Kidney capillary endothelial cell (primary cell): ENCODE measurements at regions not wholly inside any gene's neighbourhood (a gene's known extent, or its start where the extent isn't known, plus 50 kb on each side); places are given as distances from the start of the nearest gene placed in this dataset.
"Not testable (repeated sequence)": the region's sequence is repeated elsewhere in the genome, so short reads cannot be mapped to it uniquely, and the experiment has no call there.

ENCODE experiments used
- DNase-seq: peaks from one replicate; pipeline ENCODE4 v3.0.0-alpha.2; 2018; ENCODE audit warnings: low spot score

DNA sequence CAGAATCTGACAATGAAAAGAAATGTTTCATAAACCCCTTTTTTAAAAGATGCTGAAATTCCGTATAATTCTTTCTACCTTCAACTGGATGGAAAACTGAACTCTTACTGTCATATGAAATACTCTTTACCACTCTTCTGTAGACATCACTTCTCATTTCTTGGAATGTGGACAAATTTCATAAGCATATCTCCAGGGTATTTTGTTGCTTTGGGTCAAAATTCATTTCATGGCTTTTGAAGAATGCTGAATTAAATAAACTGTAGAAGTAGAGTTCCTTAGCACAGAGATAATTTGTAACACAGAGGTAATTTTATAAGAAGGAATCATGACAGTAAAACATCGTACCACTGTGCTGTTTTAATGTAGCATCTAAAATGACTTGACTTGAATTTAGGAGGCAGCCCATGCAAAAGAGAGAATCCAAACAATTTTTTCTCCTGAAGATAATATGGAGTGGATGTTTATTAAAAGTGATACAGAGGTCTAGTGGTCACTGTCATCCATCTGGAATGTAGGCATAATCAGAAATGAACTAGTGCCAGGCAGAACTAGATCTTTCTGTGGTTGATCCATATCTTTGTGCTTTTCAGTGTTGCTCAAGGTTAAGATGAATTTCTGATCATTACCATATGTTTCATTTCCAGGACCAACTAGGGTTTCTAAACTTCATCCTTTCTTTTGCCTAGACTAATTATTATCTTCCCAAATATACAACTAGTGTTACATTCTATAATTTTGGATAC, 492.0 kb downstream of the KIF20B start:
- no peak for DNase-seq

DNA sequence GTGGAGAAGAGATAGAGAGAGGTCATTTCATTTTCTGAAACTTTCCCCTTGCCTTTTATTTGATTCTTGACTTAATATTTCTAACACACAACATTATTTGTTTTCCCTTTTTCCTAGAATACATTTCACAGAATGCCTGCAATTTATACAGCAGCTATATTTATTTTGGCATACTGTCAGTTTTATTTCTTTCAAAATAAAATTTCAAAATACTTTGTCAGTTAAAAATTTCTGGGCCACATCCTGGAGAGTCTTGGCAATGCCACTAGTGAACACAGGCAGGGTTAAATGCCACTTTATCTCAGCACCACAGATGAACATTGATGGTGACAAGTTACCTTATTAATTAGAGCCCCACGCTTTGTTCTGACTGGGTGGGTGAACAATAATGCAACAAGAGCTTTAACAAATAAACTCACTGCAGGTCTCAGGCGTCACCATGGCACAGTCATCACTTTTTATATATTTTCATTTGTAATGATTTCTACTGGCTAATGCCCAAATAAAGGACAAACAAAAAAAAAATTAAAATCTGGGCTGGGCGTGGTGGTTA, 494.0 kb downstream of the KIF20B start:
- DNase-seq = no peak

DNA sequence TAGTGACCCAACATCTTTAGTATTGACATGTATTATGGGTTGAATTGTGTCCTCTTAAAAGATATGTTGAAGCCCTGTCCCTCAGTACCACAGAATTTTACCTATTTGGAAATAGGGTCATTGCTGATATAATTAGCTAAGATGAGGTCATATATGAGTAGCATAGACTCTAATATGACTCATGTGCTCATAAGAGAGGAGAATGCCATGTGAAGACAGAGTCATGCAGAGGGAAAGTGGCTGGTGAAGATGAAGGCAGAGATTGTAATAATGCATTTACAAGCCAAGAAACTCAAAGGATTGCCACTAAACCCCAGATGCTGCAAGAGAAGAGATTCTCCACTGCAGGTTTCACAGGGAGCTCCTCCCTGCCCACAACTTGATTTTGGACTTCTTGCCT, 496.4 kb downstream of the KIF20B start:
- peak; percentile 68 for DNase-seq

DNA sequence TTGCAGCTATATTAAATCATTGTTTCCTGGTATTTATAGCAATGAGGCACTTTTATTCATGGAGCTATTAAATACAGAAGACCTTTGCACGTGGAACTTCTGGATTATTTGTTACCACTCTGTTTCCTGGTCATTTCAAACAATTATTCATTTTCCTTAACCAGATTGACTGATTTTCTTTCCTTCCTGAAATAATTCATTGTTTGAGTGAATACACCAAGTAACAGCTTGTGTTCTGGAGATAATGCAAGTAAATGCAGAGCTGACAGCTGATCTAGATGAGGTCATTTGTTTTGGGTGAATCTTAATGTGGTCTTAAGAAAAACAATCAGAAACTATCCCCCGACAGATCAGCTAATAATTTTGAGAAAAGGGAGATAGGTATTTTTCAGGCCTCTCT, 497.7 kb downstream of the KIF20B start:
- DNase-seq = peak; percentile 69

DNA sequence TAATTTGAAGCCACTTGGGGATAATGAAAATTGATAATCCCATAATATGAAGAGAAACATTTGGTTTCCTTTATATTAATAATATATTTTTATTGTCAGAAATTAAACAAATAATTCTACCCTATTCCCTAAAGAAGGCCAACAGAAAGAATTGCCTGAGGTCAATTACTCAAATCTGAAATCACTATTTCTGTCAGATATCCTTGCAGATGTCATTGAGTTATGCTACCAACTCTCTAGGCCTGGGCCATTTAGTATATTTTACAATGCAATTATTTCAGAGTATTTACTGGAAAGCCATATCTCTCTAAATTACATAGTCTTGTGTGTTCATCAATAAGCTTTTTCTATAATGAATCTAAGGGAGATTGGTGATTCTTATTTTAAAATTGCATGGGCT, 498.1 kb downstream of the KIF20B start:
- DNase-seq = no peak

DNA sequence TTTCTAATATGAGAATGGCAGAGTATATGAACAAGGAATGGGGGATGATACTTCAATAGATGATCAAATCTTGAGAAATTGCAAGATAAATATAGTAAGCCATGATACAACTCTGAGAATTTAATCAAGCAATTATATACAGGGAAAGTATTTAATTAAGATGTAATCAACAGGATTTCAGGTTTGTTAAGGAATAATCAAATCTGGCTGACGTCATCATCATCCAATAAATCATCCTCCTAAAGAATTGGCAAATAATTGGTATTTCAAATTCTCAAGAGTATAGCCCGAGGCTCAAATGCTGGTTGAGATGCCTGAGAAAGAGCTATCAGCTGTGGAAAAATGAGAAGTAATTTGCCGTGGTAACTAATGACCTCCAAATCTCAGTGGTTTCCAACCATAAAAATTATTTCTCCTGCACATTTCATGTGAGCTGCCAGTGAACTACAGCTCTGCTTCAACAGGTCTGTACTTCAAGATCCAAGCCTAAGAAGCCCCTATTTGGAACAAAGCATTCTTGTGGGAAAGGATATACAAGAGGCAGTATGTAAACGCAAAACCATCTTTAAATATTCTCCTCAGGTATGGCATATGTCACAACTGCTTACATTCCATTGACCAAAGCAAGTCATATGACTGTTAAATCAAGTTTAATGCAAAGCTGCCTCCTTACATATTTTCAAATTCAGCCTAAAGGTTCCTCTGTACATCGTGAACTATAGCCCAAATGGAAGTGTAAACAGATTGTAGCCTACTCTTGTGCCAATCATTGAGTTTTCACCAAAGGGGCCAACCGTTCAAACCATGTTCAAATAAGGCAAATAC, 503.0 kb downstream of the KIF20B start:
- no peak for DNase-seq

DNA sequence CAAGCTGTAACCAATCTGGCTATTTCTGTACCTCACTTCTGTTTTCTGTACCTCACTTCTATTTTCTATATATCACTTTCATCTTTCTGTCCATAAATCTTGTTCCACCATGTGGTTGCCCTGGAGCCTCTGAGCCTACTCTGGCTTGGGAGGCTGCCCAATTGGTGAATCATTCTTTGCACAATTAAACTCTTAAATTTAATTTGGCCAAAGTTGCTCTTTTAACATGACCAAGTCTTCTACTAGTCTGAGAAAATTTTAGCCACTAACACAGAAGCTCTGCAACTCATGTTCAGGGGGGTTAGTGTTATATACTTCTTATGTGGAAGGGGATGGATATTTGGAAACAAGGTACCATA, 503.5 kb downstream of the KIF20B start:
- DNase-seq = no peak

DNA sequence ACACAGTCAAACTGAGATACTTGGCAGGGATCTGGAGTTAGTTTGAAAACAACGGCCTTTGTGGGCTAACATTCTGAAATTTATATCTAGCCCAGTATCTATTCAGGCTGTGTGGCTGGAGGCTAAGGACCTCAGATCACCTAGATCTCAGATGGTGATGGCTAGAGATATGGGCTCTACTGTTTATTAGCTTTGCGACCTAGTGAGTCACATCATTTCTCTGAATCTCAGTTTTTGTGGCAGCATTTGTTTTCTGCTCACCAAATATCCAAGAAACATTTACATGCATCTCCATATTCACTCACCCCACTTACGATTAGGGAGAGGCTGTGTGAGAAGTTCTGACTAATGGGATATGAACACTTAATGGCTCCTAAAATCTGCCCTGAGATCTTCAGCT, 503.9 kb downstream of the KIF20B start:
- DNase-seq = no peak

DNA sequence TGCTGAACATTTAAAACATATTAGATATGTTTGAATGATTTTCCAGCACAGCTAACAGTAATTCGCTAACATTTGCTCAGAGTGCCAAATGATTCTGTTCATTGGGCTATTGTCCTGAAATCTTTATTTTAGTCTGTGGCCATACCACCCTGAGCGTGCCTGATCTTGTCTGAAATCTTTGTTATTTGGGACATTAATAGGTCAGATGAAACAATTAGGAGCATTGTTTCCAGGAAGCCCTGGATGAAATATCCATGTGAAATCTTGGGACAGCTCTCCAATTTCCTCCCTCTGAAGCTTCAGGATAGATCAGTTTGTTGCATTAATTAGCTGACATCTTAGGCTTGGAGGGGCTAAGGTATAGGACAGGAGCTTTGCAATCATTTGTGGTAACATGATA, 512.0 kb downstream of the KIF20B start:
- DNase-seq = no peak

DNA sequence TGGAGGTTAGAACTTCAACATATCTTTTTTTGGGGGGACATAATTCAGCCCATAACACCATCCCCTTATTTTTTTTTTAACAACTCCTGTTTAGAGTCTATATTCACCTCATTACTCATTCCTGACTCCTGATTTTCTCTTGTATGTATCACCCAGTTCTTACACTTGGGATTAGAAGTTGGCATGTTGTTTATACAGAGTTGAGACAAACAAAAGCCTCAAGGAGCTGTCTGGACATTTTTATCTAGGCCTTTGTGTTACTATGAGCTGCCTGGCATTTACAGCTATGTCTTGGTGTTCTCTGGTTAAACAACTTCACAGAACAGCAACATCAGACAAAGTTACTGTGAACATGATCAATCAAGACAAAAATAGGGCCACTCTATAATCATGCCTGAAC, 517.5 kb downstream of the KIF20B start:
- no peak for DNase-seq

DNA sequence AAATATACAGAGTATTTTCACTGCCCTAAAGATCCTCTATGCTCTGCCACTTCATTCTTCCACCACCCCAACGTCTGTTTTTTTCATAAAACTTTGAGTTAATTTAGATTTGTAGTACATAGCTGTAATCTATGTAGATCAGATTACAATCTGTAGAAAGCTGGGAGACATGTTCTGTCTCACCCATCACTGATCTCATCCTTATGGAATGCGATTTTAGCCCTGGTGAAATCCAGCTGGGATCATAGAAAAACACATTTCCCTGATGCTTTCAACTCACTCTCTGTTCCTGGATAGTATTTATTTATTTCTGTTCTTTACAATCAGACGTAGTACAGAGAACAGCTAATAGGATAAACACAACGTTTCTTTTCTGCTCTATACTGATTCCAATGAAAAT, 521.0 kb downstream of the KIF20B start:
- peak; percentile 10 for DNase-seq

DNA sequence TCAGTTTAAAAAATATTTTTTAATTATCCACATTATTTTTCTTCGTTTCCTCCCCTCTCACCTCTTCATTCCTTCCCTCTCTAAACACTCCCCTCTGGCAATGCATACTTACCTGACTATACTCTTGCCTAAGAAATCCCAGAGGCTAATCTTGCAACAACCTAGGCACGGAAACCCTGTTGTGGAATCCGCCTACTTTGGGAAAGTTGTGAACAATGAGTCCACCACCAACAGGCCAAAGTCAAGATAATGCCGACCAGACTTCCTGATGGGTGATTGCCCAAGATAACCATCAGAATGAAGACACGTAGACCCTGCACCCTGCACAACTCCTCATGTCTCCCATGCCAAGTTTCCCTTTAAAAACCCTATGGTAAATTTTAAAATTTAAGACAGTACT, 521.5 kb downstream of the KIF20B start:
- DNase-seq = no peak

DNA sequence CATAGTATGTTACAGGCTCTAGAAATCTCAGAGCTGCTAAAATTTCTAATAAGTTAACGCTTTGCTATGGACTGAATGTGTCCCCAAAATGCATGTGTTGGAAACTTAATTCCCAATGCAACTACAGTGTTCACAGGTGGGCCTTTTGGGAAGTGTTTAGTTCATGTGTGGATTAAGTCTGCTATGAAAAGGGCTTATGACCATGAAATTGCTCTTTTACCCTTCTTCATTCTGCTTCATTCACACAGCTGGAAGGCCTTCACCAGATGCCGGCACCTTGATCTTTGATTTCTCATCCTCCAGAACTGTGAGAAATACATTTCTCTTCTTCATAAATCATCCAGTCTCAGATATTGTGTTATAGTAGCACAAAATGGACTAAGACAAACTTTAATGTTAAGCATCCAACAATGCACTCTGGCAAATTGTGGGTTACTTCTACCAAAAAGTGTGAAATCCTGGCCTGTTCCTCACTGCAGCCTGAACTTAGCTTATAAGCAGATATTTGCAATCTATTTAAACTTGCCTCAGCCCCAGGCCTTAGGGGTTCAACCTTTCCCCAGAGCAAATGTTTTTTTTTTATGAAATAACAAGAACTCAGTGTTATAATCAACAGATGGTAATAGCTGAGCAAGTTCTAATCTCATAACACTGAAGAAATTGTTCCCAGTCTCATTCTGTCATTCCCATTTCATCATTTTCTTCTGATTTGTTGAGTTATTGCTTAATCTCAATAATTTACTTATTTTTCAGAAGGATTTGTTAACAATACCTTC, 523.6 kb downstream of the KIF20B start:
- DNase-seq = no peak

DNA sequence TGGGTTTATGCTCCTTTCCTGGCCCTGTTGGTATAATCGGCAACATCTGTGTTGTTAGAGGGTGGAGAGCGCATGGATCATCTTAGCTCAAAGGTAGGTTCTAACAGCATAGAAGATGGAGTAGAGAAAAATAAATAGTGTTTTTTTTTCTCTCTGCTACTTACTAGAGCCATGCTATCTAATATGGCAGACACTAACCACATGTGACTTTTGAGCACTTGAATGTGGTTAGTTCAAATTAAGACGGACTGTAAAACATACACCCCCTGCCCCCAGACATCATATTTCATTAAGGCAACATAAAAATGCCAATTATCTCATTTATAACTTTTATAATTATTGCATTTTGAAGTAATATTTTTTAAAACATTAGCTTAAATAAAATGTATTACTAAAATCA, 525.1 kb downstream of the KIF20B start:
- DNase-seq = no peak

DNA sequence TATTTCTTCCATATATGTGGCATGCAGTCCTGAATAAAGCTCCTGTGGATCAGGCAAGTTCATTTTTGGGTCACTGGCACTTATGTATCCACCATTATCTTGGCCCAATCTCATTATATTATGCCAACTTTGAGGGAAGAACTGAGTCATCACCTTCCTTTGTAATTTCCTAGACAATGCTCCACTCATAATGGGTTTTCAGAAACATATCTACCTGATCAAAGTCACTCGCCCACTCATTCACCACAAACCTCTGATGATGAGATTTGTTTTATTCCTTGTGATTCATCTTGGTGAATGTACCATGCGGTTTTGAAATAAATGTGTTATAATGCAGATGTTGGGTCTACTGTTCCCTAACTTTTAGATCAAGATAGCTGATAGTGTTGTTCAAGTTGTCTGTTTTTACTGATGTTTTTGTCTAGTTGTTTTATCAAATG, 525.8 kb downstream of the KIF20B start:
- DNase-seq = peak; percentile 78

DNA sequence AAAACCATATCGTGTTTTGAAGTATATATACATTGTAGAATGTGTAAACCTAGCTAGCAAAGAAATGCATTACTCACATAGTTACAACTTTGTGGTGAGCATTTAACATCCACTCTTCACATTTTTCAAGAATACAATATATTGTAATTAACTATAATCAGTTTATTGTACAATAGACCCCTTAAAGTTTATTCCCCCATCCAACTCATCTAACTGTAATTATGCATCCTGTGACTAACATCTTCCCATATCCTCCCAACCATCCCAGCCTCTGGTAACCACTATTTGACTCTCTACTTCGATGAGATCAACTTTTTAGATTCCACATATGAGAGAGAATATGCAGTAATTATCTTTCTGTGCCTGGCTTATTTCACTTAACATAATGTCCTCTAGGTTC, 526.4 kb downstream of the KIF20B start:
- DNase-seq = peak; percentile 12

DNA sequence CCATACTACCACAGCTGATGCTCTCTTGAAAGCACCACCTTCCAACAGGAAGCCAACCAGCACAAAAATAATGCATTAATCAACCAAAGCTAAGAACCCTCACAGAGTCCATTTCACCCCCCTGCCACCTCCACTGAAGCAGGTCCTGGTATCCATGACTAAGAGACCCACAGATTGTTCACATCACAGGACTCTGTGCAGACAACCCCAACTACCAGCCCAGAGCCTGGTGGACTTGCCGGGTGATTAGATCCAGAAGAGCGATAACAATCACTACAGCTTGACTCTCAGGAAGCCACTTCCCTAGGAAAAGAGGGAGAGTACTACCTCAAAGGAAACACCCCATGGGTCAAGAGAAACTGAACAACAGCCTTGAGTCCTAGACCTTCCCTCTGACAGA, 528.1 kb downstream of the KIF20B start:
- no peak for DNase-seq

DNA sequence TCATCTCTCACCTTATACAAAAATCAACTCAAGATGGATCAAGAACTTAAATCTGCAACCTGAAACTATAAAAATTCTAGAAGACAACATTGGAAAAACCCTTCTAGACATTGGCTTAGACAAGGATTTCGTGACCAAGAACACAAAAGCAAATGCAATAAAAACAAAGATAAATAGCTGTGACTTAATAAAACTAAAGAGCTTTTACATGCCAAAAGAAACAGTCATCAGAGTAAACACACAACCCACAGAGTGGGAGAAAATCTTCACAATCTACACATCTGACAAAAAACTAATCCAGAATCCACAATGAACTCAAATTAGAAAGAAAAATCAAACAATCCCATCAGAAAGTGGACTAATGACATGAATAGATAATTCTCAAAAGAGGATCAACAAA, 532.4 kb downstream of the KIF20B start:
- DNase-seq = not testable (repeated sequence)

DNA sequence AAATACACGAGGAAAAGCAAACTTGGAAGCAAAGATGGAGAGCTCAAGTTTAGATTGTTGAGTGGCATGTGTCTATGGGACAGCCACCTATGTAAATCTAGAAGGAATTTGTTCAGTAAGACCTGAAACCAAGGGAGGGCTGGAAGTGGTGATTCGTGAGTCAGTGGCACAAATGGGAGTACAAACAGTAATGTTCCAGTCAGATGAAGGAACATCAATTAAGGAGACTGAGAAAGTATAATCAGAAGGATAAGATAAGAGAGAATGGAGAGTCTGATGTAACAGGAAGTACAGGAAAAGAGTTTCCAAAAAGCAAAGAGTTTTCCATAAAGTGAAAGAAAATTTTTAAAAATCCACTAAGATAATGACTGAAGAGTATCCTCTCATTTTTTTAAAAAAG, 544.2 kb downstream of the KIF20B start:
- no peak for DNase-seq

DNA sequence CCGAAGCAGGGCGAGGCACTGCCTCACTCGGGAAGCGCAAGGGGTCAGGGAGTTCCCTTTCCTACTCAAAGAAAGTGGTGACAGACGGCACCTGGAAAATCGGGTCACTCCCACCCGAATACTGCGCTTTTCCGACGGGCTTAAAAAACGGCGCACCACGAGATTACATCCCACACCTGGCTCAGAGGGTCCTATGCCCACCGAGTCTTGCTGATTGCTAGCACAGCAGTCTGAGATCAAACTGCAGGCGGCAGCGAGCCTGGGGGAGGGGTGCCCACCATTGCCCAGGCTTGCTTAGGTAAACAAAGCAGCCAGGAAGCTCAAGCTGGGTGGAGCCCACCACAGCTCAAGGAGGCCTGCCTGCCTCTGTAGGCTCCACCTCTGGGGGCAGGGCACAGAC, 549.4 kb downstream of the KIF20B start:
- not testable (repeated sequence) for DNase-seq

DNA sequence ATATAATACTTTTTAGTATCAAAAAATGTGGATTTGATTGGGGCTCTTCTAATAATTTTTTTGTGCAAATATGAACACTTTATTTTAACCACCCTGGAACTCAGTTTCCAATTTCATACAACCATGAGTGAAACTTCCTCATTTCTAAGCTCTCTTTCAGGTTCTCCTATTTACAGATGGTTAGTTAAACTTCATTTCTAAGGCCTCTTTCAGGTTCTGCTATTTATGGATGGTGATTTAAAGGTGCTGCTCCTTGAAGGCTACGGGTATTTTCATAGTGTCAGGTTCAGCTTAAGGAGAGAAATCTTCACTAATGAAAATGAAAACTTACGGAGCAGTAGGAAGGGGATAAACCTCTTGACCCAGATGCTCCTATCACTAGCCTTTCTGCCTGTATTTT, 568.3 kb downstream of the KIF20B start:
- DNase-seq = no peak

DNA sequence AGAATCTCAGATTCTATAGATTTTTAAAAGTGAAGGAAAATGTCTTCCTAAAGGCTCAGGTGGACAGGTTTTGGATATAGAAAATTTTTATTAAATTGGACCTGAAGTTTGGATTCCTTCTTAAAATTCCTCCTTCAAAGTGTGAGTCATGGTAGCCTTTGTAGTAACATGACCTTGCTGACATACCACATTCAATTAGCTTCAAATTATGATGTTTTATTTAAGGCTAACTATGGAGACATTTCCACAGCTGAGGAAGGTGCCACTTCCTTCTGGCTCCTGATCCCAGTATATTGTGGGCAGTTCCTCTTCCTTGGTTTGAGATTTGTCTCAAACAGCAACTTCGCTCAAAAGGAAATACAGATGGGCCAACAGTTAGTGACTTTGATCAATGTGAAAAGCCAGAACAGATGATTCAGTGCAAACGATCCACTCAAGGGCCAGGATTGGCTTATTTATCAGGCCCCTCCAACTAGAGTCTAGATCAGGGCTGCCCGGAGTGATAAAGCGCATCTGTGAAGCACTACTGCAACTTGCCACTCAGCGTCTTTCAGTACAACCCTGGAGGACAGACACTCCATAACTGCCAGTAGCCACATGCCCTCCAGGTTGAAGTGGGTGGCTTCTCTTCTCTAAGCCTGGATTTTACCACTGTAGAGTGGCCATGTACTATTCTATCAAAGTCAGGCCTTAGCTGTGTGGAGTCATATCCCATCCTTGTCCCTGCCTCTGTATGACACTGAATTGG, 573.5 kb downstream of the KIF20B start:
- DNase-seq = no peak
